ENCODE measurements at regions not wholly inside any gene's neighbourhood (a gene's known extent, or its start where the extent isn't known, plus 50 kb on each side); places are given as distances from the start of the nearest gene placed in this dataset.

GRCh38 chr10:10745291-10745690 is 272.4 kb upstream of the CELF2 start:
- TF ChIP-seq GATA3 (IDR thresholded peaks at IDR 0.05; ENCODE audit: low read depth, low read length) (no peak), GATA2 (IDR thresholded peaks at IDR 0.05; ENCODE audit: low read depth, low read length) (no peak)

Measured in SH-SY5Y (cell line).